Fibroblast of skin of scalp (primary cell): ENCODE measurements at regions not wholly inside any gene's neighbourhood (a gene's known extent, or its start where the extent isn't known, plus 50 kb on each side); places are given as distances from the start of the nearest gene placed in this dataset.
"Not testable (repeated sequence)": the region's sequence is repeated elsewhere in the genome, so short reads cannot be mapped to it uniquely, and the experiment has no call there.

ENCODE experiments used
- DNase-seq: peaks from one replicate; pipeline ENCODE4 v3.0.0-alpha.2; 2013

GRCh38 chr13:61493556-61493955, 77.9 kb upstream of the PCDH20 start:
- not testable (repeated sequence) for DNase-seq

DNA sequence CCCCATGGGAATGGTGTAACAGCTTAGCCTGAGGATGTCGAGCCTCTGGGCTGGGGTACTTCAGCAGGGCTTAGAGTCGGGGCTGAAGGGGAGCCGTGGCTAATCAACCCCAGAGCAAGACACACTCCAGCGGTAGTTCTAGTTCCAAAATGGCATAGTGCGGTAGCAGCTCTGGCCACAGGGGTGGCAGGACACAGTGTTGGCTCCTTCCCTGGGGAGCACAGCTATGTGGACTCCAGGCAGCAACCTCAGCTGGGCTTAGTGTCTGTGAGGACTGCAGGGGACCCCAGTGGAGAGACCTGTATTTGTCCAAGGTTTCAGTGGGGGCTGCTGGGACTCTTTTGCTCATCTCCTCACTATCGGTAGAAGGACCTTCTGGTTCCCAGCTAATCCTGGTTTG, 70.8 kb upstream of the PCDH20 start:
- no peak for DNase-seq

DNA sequence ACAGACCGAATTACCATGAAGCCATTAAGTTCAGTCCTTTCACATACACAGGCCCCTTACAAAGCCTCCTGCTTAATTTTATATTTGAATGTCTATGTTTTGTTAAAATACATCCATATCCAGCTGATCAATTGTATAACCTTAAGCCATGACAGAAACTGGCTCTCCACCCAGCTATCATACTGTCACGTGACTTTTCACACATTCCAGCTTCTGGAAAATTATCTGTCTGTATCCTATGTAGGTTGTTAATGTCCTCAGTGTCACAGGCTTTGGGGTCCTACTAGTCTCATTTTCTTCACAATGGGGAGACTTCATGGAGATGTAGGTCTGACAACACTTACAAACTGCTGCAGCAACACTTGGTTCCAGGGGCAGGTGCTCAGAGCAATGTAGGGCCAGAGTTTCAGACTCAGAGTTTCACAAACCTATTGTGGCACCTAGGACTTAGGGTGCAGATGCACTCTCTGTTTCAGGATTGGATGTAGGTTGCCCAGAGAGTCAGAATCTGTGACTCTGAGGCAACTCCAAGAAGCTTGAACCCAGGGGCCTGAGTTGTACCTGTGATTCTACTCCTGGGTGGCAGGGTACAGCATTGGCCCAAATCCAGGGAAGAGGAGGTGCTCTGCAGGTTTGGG, 69.6 kb upstream of the PCDH20 start:
- DNase-seq, result no peak

DNA sequence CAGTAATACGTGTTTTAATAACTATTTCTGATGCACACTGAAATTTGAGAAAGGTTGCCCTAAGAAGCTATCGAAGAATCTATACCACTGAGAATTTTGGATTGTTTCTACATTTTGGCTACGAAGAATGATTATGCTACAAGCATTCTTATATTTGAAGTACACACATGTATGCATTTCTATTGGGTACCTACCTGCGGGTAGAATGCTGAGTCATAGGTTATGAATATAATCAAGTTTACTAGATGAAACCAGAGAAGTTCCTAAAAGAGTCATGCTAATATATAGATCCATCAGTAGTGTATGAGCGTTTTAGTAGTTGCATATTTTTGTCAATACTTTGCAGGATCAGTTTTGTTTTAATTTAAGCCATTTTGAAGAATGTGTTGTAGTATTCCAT, 62.0 kb upstream of the PCDH20 start:
- no peak for DNase-seq

DNA sequence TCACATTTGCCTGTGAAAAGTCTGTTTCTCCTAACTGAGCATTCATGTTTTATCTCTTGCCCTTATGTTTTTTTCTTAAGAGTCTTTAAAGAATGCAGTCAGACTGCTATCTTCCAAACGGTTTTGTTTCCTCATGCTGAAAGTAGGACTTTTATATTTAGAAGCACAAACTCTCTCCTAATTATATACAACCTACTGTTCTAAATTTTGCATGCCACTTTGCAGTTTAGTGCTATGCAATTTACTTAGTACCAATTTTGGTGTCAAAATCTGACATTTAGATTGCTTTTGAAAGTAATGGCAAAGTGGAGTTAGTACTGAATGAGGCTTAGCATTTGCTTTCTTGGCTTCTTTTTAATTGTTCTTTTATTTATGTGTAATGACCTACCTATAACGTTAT, 55.1 kb upstream of the PCDH20 start:
- no peak for DNase-seq

- DNase-seq, result no peak
These were observed 50.6 kb upstream of the PCDH20 start for GRCh38 chr13:61466280-61466679.
